ENCODE measurements at regions not wholly inside any gene's neighbourhood (a gene's known extent, or its start where the extent isn't known, plus 50 kb on each side); places are given as distances from the start of the nearest gene placed in this dataset.

GRCh38 chr7:52506325-52506724 lies 529.1 kb upstream of the POM121L12 start:
- TF ChIP-seq POLR2AphosphoS5 (IDR thresholded peaks at IDR 0.05; ENCODE audit: borderline replicate concordance, low read depth, low read length) = no peak
- no peak for TF ChIP-seq EZH2 (IDR thresholded peaks at IDR 0.05)
